GM12801 (cell line): ENCODE measurements at regions not wholly inside any gene's neighbourhood (a gene's known extent, or its start where the extent isn't known, plus 50 kb on each side); places are given as distances from the start of the nearest gene placed in this dataset.

Experiments
- CTCF ChIP-seq: IDR thresholded peaks from one replicate; pipeline ENCODE4 v1.5.1; 2011; ENCODE audit warnings: control low read depth; ENCODE audit not compliant: insufficient read length; ENCODE audit errors: extremely low read depth

GRCh38 chr5:68505917-68506860 is 290.6 kb downstream of the PIK3R1 start:
- no peak for TF ChIP-seq CTCF

GRCh38 chr5:68515514-68515913 is 300.0 kb downstream of the PIK3R1 start:
- TF ChIP-seq CTCF = no peak

- no peak for TF ChIP-seq CTCF
These were observed 302.7 kb downstream of the PIK3R1 start for GRCh38 chr5:68518286-68518685.

GRCh38 chr5:68519143-68519542 is 303.6 kb downstream of the PIK3R1 start:
- no peak for TF ChIP-seq CTCF

GRCh38 chr5:68521776-68522175 is 306.2 kb downstream of the PIK3R1 start:
- TF ChIP-seq CTCF = no peak

GRCh38 chr5:68522863-68523262 is 307.3 kb downstream of the PIK3R1 start:
- TF ChIP-seq CTCF = no peak

- TF ChIP-seq CTCF = no peak
These were observed 313.3 kb downstream of the PIK3R1 start for GRCh38 chr5:68528821-68529273.
